Neural progenitor cell (in vitro differentiated cells): ENCODE measurements at regions not wholly inside any gene's neighbourhood (a gene's known extent, or its start where the extent isn't known, plus 50 kb on each side); places are given as distances from the start of the nearest gene placed in this dataset.

Source experiments
- DNase-seq: peaks from one replicate; pipeline ENCODE4 v3.0.0-alpha.2; 2016; ENCODE audit warnings: low spot score
- H2AFZ ChIP-seq: fragments of 200-600 bp; sonication (generic); replicated peaks from 2 replicates; pipeline ENCODE4 v1.6.1; 2016; ENCODE audit warnings: antibody characterized with exemption
- H3F3A ChIP-seq: fragments of 200-600 bp; sonication (generic); 2 replicates; pipeline ENCODE4 v1.6.1; 2016; ENCODE audit warnings: antibody characterized with exemption, low read depth
- H3K27ac ChIP-seq: fragments of 200-600 bp; sonication (generic); 2 replicates; pipeline ENCODE4 v1.5.1; 2016; ENCODE audit warnings: mild to moderate bottlenecking
- H3K27me3 ChIP-seq: fragments of 200-600 bp; sonication (generic); 2 replicates; pipeline ENCODE4 v1.6.1; 2016; ENCODE audit warnings: mild to moderate bottlenecking, moderate library complexity
- H3K36me3 ChIP-seq: fragments of 200-600 bp; sonication (generic); 2 replicates; pipeline ENCODE4 v1.5.1; 2016
- H3K4me1 ChIP-seq: fragments of 200-600 bp; sonication (generic); 2 replicates; pipeline ENCODE4 v1.6.1; 2016; ENCODE audit warnings: mixed run types
- H3K4me2 ChIP-seq: fragments of 200-600 bp; sonication (generic); 2 replicates; pipeline ENCODE4 v1.6.1; 2016
- H3K4me3 ChIP-seq: fragments of 200-600 bp; sonication (generic); 2 replicates; pipeline ENCODE4 v1.5.1; 2016
- H3K79me2 ChIP-seq: fragments of 200-600 bp; sonication (generic); 2 replicates; pipeline ENCODE4 v1.6.1; 2016; ENCODE audit warnings: low read depth
- H3K9ac ChIP-seq: fragments of 200-600 bp; sonication (generic); 2 replicates; pipeline ENCODE4 v1.6.1; 2016
- H3K9me3 ChIP-seq: fragments of 200-600 bp; sonication (generic); 2 replicates; pipeline ENCODE4 v1.5.1; 2016; ENCODE audit warnings: low read depth
- H4K20me1 ChIP-seq: fragments of 200-600 bp; sonication (generic); 2 replicates; pipeline ENCODE4 v1.6.1; 2016; ENCODE audit warnings: low read depth
- H3K27ac Mint-ChIP-seq: 3 replicates; pipeline ENCODE4 v1.8.0; 2021; ENCODE audit warnings: mixed read lengths
- H3K27me3 Mint-ChIP-seq: 2 replicates; pipeline ENCODE4 v1.8.0; 2022; ENCODE audit warnings: low read depth, mild to moderate bottlenecking, inconsistent platforms, moderate library complexity, mixed read lengths; ENCODE audit not compliant: insufficient read depth
- H3K36me3 Mint-ChIP-seq: 3 replicates; pipeline ENCODE4 v1.8.0; 2021; ENCODE audit warnings: mixed read lengths
- H3K4me1 Mint-ChIP-seq: 3 replicates; pipeline ENCODE4 v1.8.0; 2021; ENCODE audit warnings: mixed read lengths
- H3K4me3 Mint-ChIP-seq: 3 replicates; pipeline ENCODE4 v1.8.0; 2021; ENCODE audit warnings: mild to moderate bottlenecking, moderate library complexity, mixed read lengths
- H3K9me3 Mint-ChIP-seq: 3 replicates; pipeline ENCODE4 v1.8.0; 2020; ENCODE audit warnings: mixed read lengths
- EZH2 ChIP-seq: fragments of 200-600 bp; sonication (generic); IDR thresholded peaks from 2 replicates; pipeline ENCODE4 v1.6.1; 2017; ENCODE audit warnings: antibody characterized with exemption, mild to moderate bottlenecking, moderate library complexity
- EZH2phosphoT487 ChIP-seq: fragments of 200-600 bp; sonication (generic); IDR thresholded peaks from 2 replicates; pipeline ENCODE4 v1.6.1; 2017; ENCODE audit warnings: antibody characterized with exemption
- TF ChIP-seq, protein P1 (sequence below): fragments of 200-600 bp; sonication (generic); IDR thresholded peaks from 2 replicates; pipeline ENCODE4 v1.5.1; 2017; ENCODE audit warnings: antibody characterized with exemption, mild to moderate bottlenecking

- Mint-ChIP-seq H3K4me3 (no peak overlapping the region), H3K4me1 (peaks cover 3% of the 10 kb centered on the region), H3K9me3 (peaks cover 2% of the 10 kb centered on the region), H3K27ac (no peak overlapping the region), H3K27me3 (no peaks in the 10 kb centered on the region), H3K36me3 (no peaks in the 10 kb centered on the region)
- TF ChIP-seq EZH2 = no peak
- TF ChIP-seq, protein P1, sequence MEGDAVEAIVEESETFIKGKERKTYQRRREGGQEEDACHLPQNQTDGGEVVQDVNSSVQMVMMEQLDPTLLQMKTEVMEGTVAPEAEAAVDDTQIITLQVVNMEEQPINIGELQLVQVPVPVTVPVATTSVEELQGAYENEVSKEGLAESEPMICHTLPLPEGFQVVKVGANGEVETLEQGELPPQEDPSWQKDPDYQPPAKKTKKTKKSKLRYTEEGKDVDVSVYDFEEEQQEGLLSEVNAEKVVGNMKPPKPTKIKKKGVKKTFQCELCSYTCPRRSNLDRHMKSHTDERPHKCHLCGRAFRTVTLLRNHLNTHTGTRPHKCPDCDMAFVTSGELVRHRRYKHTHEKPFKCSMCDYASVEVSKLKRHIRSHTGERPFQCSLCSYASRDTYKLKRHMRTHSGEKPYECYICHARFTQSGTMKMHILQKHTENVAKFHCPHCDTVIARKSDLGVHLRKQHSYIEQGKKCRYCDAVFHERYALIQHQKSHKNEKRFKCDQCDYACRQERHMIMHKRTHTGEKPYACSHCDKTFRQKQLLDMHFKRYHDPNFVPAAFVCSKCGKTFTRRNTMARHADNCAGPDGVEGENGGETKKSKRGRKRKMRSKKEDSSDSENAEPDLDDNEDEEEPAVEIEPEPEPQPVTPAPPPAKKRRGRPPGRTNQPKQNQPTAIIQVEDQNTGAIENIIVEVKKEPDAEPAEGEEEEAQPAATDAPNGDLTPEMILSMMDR = no peak
- no peak for TF ChIP-seq EZH2phosphoT487
- Histone ChIP-seq H3K4me1 (no peaks in the 10 kb centered on the region), H3K27ac (no peak overlapping the region), H3K79me2 (no peaks in the 10 kb centered on the region), H3K4me3 (no peak overlapping the region), H2AFZ (no peak overlapping the region), H3F3A (no peaks in the 10 kb centered on the region), H3K9ac (no peak overlapping the region), H3K4me2 (no peak overlapping the region), H3K9me3 (no peaks in the 10 kb centered on the region), H3K36me3 (no peaks in the 10 kb centered on the region), H4K20me1 (no peaks in the 10 kb centered on the region), H3K27me3 (no peaks in the 10 kb centered on the region)
- DNase-seq = no peak
Observed at GRCh38 chr12:105832806-105833205, 305.9 kb downstream of the NUAK1 start.

DNA sequence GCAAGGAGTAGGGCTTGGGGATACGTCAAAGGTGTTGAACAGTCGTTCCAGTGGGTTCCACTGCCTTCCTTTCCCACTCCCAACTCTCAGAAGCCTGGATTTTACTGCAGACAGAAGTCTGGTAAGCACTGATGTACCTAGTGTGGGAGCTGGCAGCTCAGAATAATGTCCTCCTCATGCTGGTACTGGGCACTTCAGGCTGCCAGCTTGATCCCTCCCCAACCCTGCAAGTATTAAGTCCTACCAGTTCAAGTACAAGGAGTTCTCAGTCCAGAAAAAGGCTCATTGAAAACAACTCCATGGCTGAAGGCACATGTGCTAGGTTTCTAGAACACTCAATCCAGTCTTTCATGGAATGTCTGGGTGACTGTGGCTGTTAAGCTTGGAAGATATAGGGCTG lies 304.3 kb downstream of the NUAK1 start:
- Histone ChIP-seq H3K79me2 (no peaks in the 10 kb centered on the region), H3K36me3 (no peaks in the 10 kb centered on the region), H3K27ac (no peak overlapping the region), H3K4me2 (no peak overlapping the region), H3K4me3 (no peak overlapping the region), H3K9ac (no peak overlapping the region), H3F3A (no peaks in the 10 kb centered on the region), H3K27me3 (no peaks in the 10 kb centered on the region), H3K4me1 (no peaks in the 10 kb centered on the region), H3K9me3 (no peaks in the 10 kb centered on the region), H4K20me1 (no peaks in the 10 kb centered on the region), H2AFZ (no peak overlapping the region)
- H3K9me3 Mint-ChIP-seq = peaks cover 2% of the 10 kb centered on the region
- H3K36me3 Mint-ChIP-seq = no peaks in the 10 kb centered on the region
- no peaks in the 10 kb centered on the region for H3K27me3 Mint-ChIP-seq
- no peak for TF ChIP-seq EZH2phosphoT487
- TF ChIP-seq EZH2 = no peak
- TF ChIP-seq, protein P1 = no peak
- no peak overlapping the region for H3K4me3 Mint-ChIP-seq
- DNase-seq = no peak
- H3K4me1 Mint-ChIP-seq = peaks cover 3% of the 10 kb centered on the region
- H3K27ac Mint-ChIP-seq = no peak overlapping the region

GRCh38 chr12:105835580-105836241 lies 303.0 kb downstream of the NUAK1 start:
- H3K9me3 Mint-ChIP-seq = peaks cover 2% of the 10 kb centered on the region
- Histone ChIP-seq H3K4me2 (no peak overlapping the region), H3K27ac (no peak overlapping the region), H3K27me3 (no peaks in the 10 kb centered on the region), H3K9ac (no peak overlapping the region), H4K20me1 (no peaks in the 10 kb centered on the region), H3K4me1 (no peaks in the 10 kb centered on the region), H3K9me3 (no peaks in the 10 kb centered on the region), H2AFZ (no peak overlapping the region), H3K36me3 (no peaks in the 10 kb centered on the region), H3K4me3 (no peak overlapping the region), H3F3A (no peaks in the 10 kb centered on the region), H3K79me2 (no peaks in the 10 kb centered on the region)
- DNase-seq = no peak
- no peak for TF ChIP-seq EZH2
- TF ChIP-seq, protein P1 = no peak
- TF ChIP-seq EZH2phosphoT487 = no peak
- no peak overlapping the region for H3K4me3 Mint-ChIP-seq
- H3K27me3 Mint-ChIP-seq = no peaks in the 10 kb centered on the region
- no peaks in the 10 kb centered on the region for H3K36me3 Mint-ChIP-seq
- H3K4me1 Mint-ChIP-seq = peaks cover 7% of the 10 kb centered on the region
- H3K27ac Mint-ChIP-seq = no peak overlapping the region
